GM12878 (cell line): ENCODE measurements at regions not wholly inside any gene's neighbourhood (a gene's known extent, or its start where the extent isn't known, plus 50 kb on each side); places are given as distances from the start of the nearest gene placed in this dataset.

Experiments
- ATAC-seq: fragments of 200-7000 bp; cut with Tn5 transposase; 3 replicates; pipeline ENCODE4 v1.9.1; 2020; ENCODE audit warnings: mild to moderate bottlenecking, moderate library complexity
- BruUV-seq: library from RNA; stranded (reverse); fragments of 400-500 nt; replicated peaks from 2 replicates; lab custom pipeline; 2021; lab: Mats Ljungman, UMichigan
- CTCF ChIA-PET: fragments of 300-600 bp; sonication (Branson Sonifier 250); formaldehyde crosslinking; extraction: SDS; loops from one replicate; lab custom pipeline; 2021; ENCODE audit warnings: inconsistent platforms; lab: Yijun Ruan, JAX
- POLR2A ChIA-PET: fragments of 350-600 bp; formaldehyde crosslinking; extraction: SDS; loops from one replicate; lab custom pipeline; 2021; ENCODE audit warnings: inconsistent platforms; lab: Charles Lee
- RAD21 ChIA-PET: fragments of 300-600 bp; sonication (Branson Sonifier 250); formaldehyde crosslinking; loops from one replicate; lab custom pipeline; 2023; ENCODE audit warnings: antibody characterized with exemption; ENCODE audit not compliant: unreplicated experiment; lab: Charles Lee
- SMC1A ChIA-PET: fragments of 300-600 bp; sonication (Branson Sonifier 250); formaldehyde crosslinking; loops from one replicate; lab custom pipeline; 2023; ENCODE audit not compliant: unreplicated experiment, uncharacterized antibody; lab: Charles Lee
- DNase-seq: peaks from one replicate; pipeline ENCODE4 v3.0.0-alpha.2; 2011; ENCODE audit warnings: low read depth, low spot score
- FAIRE-seq: peaks from 3 replicates; lab custom pipeline; 2011; peaks lifted over from hg19 to GRCh38; lab: Jason Lieb, UNC
- H2AFZ ChIP-seq: 2 replicates; pipeline ENCODE4 v1.6.0; 2011; ENCODE audit warnings: low read depth, low read length, control low read depth; ENCODE audit not compliant: control insufficient read depth
- H3K27ac ChIP-seq: 2 replicates; pipeline ENCODE4 v1.5.1; 2011; ENCODE audit warnings: control low read depth; ENCODE audit not compliant: control insufficient read depth, insufficient read depth
- H3K27me3 ChIP-seq, 2 experiments: replicated peaks in 1 of 2; 2 replicates each; pipeline versions ENCODE4 v1.6.0 to v1.6.1; 2011; ENCODE audit warnings: low read length in 1 of 2; ENCODE audit not compliant: control insufficient read depth in 2 of 2, insufficient read depth in 2 of 2
- H3K36me3 ChIP-seq, 2 experiments: 2 replicates each; pipeline ENCODE4 v1.5.1; 2011; ENCODE audit warnings: low read length in 1 of 2; ENCODE audit not compliant: control insufficient read depth in 2 of 2, insufficient read depth in 2 of 2
- H3K4me1 ChIP-seq: 2 replicates; pipeline ENCODE4 v1.6.1; 2011; ENCODE audit warnings: mild to moderate bottlenecking, low read length, moderate library complexity, mixed read lengths; ENCODE audit not compliant: control insufficient read depth, insufficient read depth
- H3K4me2 ChIP-seq: 2 replicates; pipeline ENCODE4 v1.6.0; 2011; ENCODE audit warnings: control low read depth; ENCODE audit not compliant: control insufficient read depth, insufficient read depth
- H3K4me3 ChIP-seq: fragments of 200-600 bp; sonication (generic); 2 replicates; pipeline ENCODE4 v1.5.1; 2016
- H3K79me2 ChIP-seq: 2 replicates; pipeline ENCODE4 v1.6.0; 2011; ENCODE audit warnings: low read length; ENCODE audit not compliant: control insufficient read depth, insufficient read depth
- H3K9ac ChIP-seq: 2 replicates; pipeline ENCODE4 v1.8.0; 2011; ENCODE audit warnings: low read length, control low read depth, mixed read lengths; ENCODE audit not compliant: control insufficient read depth, insufficient read depth
- H3K9me3 ChIP-seq: replicated peaks from 3 replicates; pipeline ENCODE4 v1.5.1; 2011; ENCODE audit warnings: mild to moderate bottlenecking, low read length; ENCODE audit not compliant: control insufficient read depth, insufficient read depth
- H4K20me1 ChIP-seq: 2 replicates; pipeline ENCODE4 v1.6.0; 2011; ENCODE audit not compliant: control insufficient read depth, insufficient read depth
- CEBPZ ChIP-seq: fragments of 150-350 bp; IDR thresholded peaks from 2 replicates; pipeline ENCODE4 v1.6.1; 2016; ENCODE audit warnings: low read depth, low read length
- DPF2 ChIP-seq: fragments of 450-650 bp; IDR thresholded peaks from 2 replicates; pipeline ENCODE4 v1.6.1; 2017; ENCODE audit warnings: mild to moderate bottlenecking
- EGR1 ChIP-seq, 2 experiments: IDR thresholded peaks; 1 replicate in 1 of 2; 2 replicates in 1 of 2; pipeline ENCODE4 v1.6.1; 2011 to 2012; ENCODE audit warnings: low read depth in 2 of 2, low read length in 2 of 2, borderline replicate concordance in 1 of 2, mild to moderate bottlenecking in 1 of 2, moderate library complexity in 1 of 2
- NFYB ChIP-seq: IDR thresholded peaks from 2 replicates; pipeline ENCODE4 v1.6.1; 2011; ENCODE audit warnings: low read depth, mild to moderate bottlenecking, low read length, improper control_type of control experiment, moderate library complexity; ENCODE audit not compliant: insufficient read depth
- RFX5 ChIP-seq: IDR thresholded peaks from 2 replicates; pipeline ENCODE4 v1.6.1; 2011; ENCODE audit warnings: low read depth, low read length, improper control_type of control experiment
- SP1 ChIP-seq: IDR thresholded peaks from one replicate; pipeline ENCODE4 v1.6.1; 2011; ENCODE audit warnings: low read depth, low read length
- SUZ12 ChIP-seq: fragments of 200-600 bp; sonication (generic); IDR thresholded peaks from one replicate; pipeline ENCODE4 v1.6.1; 2018; ENCODE audit warnings: antibody characterized with exemption, mild to moderate bottlenecking; ENCODE audit not compliant: unreplicated experiment
- TCF12 ChIP-seq: IDR thresholded peaks from 2 replicates; pipeline ENCODE4 v1.6.1; 2011; ENCODE audit warnings: low read depth, mild to moderate bottlenecking, low read length
- TCF3 ChIP-seq: IDR thresholded peaks from 2 replicates; pipeline ENCODE4 v1.6.1; 2012; ENCODE audit warnings: low read depth, mild to moderate bottlenecking, low read length, borderline replicate concordance; ENCODE audit not compliant: insufficient read depth
- ZNF207 ChIP-seq: fragments of 450-650 bp; IDR thresholded peaks from 2 replicates; pipeline ENCODE4 v1.6.1; 2014; ENCODE audit warnings: antibody characterized with exemption, mild to moderate bottlenecking, borderline replicate concordance
- WGBS: methylation state at CpG from one replicate; pipeline ENCODE4 v1.1.6; 2016; ENCODE audit warnings: low lambda C conversion rate; ENCODE audit not compliant: insufficient replicate concordance, insufficient coverage; ENCODE audit errors: missing lambda C conversion rate; 5-methylcytosine and 5-hydroxymethylcytosine counted together
- in situ Hi-C: fragments of 300-500 bp; cut with MboI; formaldehyde crosslinking; loops from 9 replicates; pipeline ENCODE4 v1.14.3; 2018; ENCODE audit warnings: mixed read lengths
- intact Hi-C: fragments of 100-400 bp; cut with micrococcal nuclease; formaldehyde crosslinking; loops from one replicate; pipeline ENCODE4 v1.14.2; 2022; ENCODE audit not compliant: unreplicated experiment
- TF ChIP-seq, protein P1 (sequence below): IDR thresholded peaks from 2 replicates; pipeline ENCODE4 v1.6.1; 2012; ENCODE audit warnings: low read length, inconsistent platforms

DNA sequence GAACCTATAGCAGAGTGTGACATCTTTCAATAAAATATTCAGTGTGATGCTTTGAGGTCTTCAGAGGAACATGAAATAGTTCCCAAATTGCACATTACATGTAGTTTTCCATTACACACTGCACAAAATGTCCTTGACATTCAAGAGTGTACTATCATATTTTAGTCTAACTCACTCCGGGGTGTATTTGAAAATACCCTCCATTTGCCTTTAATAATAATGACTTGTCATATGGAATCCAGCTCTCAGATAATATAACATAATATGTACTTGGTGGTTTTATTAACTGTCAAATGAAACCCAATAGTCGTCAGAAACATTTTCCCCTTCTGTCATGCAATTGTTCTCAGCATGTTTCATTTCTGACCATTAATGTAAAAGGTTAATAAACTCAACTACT lies 176.7 kb upstream of the CDH19 start (continued):
- no peak for TF ChIP-seq CEBPZ

- no peak overlapping the region for H3K9ac ChIP-seq
- no peak overlapping the region for H3K27ac ChIP-seq
- no peak overlapping the region for H2AFZ ChIP-seq
- no peaks in the 10 kb centered on the region for H4K20me1 ChIP-seq
- H3K4me2 ChIP-seq: no peak overlapping the region
- no TSS peak for BruUV-seq
- H3K4me1 ChIP-seq: no peaks in the 10 kb centered on the region
- H3K27me3 ChIP-seq: no peaks in the 10 kb centered on the region
- ATAC-seq (no peak), FAIRE-seq (no peak), DNase-seq (no peak)
- WGBS: 13% methylated on average over 3 of the region's 3 CpGs
- no peaks in the 10 kb centered on the region for H3K36me3 ChIP-seq
- H3K4me3 ChIP-seq: no peak overlapping the region
- POLR2A ChIA-PET: no interaction called here
- no peaks in the 10 kb centered on the region for H3K9me3 ChIP-seq
- SMC1A ChIA-PET: no interaction called here
- in situ Hi-C loops (no loop called here), intact Hi-C loops (no loop called here)
- RAD21 ChIA-PET: no interaction called here
- H3K79me2 ChIP-seq: no peaks in the 10 kb centered on the region
- CTCF ChIA-PET: no interaction called here
- no peak for TF ChIP-seq DPF2
- no peak for TF ChIP-seq SP1
- TF ChIP-seq SUZ12: no peak
- TF ChIP-seq RFX5: no peak
- no peak for TF ChIP-seq TCF12
- TF ChIP-seq ZNF207: no peak
- TF ChIP-seq TCF3: no peak
- TF ChIP-seq, protein P1, sequence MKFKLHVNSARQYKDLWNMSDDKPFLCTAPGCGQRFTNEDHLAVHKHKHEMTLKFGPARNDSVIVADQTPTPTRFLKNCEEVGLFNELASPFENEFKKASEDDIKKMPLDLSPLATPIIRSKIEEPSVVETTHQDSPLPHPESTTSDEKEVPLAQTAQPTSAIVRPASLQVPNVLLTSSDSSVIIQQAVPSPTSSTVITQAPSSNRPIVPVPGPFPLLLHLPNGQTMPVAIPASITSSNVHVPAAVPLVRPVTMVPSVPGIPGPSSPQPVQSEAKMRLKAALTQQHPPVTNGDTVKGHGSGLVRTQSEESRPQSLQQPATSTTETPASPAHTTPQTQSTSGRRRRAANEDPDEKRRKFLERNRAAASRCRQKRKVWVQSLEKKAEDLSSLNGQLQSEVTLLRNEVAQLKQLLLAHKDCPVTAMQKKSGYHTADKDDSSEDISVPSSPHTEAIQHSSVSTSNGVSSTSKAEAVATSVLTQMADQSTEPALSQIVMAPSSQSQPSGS: no peak
- TF ChIP-seq NFYB: no peak
- no peak for TF ChIP-seq EGR1 (IDR thresholded peaks at IDR 0.05; ENCODE audit: borderline replicate concordance in 1 of 2, low read depth in 2 of 2, low read length in 2 of 2)
Observed at GRCh38 chr18:66778048-66778447, 174.2 kb upstream of the CDH19 start.
